ENCODE measurements at regions not wholly inside any gene's neighbourhood (a gene's known extent, or its start where the extent isn't known, plus 50 kb on each side); places are given as distances from the start of the nearest gene placed in this dataset.

DNA sequence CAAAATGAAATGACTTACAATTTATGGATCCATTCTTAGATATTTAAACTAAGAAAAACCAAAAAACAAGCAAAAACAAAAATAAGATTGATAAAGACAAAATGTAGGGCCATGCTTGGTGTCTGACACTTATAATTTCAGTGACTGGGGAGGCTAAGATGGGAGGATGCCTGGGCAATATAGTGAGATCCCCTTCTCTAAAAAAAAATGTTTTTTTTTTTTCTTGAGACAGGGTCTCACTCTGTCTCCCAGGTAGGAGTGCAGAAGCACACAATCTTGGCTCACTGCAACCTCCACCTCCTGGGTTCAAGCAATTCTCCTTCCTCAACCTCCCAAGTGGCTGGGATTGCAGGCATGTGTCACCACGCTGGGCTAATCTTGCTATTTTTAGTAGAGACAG lies 92.4 kb downstream of the HFE start:
- TF ChIP-seq POLR2AphosphoS5 (IDR thresholded peaks at IDR 0.05; ENCODE audit: low read depth, low read length) = no peak
- TF ChIP-seq CTCF (IDR thresholded peaks at IDR 0.05) = no peak
- TF ChIP-seq TAF1 (IDR thresholded peaks at IDR 0.05; ENCODE audit: borderline replicate concordance, low read depth, low read length) = no peak
- TF ChIP-seq CHD2 (IDR thresholded peaks at IDR 0.05; ENCODE audit: low read length, partially characterized antibody) = no peak
- TF ChIP-seq, protein P1, sequence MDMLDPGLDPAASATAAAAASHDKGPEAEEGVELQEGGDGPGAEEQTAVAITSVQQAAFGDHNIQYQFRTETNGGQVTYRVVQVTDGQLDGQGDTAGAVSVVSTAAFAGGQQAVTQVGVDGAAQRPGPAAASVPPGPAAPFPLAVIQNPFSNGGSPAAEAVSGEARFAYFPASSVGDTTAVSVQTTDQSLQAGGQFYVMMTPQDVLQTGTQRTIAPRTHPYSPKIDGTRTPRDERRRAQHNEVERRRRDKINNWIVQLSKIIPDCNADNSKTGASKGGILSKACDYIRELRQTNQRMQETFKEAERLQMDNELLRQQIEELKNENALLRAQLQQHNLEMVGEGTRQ (IDR thresholded peaks at IDR 0.05; ENCODE audit: borderline replicate concordance, low read depth, low read length) = no peak
- no peak for TF ChIP-seq REST (IDR thresholded peaks at IDR 0.05; ENCODE audit: low read depth, low read length)
- no peak for TF ChIP-seq MAX (IDR thresholded peaks at IDR 0.05; ENCODE audit: low read depth)
- no peak for TF ChIP-seq FOXJ3 (CRISPR knock-in tag; IDR thresholded peaks at IDR 0.05)
- TF ChIP-seq MEF2A (IDR thresholded peaks at IDR 0.05; ENCODE audit: borderline replicate concordance, low read depth) = no peak
- TF ChIP-seq, protein P2, sequence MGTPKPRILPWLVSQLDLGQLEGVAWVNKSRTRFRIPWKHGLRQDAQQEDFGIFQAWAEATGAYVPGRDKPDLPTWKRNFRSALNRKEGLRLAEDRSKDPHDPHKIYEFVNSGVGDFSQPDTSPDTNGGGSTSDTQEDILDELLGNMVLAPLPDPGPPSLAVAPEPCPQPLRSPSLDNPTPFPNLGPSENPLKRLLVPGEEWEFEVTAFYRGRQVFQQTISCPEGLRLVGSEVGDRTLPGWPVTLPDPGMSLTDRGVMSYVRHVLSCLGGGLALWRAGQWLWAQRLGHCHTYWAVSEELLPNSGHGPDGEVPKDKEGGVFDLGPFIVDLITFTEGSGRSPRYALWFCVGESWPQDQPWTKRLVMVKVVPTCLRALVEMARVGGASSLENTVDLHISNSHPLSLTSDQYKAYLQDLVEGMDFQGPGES (IDR thresholded peaks at IDR 0.05; ENCODE audit: low read depth, low read length) = no peak

Data from SK-N-SH (cell line).